ENCODE measurements at regions not wholly inside any gene's neighbourhood (a gene's known extent, or its start where the extent isn't known, plus 50 kb on each side); places are given as distances from the start of the nearest gene placed in this dataset.

GRCh38 chr13:55566334-55566733 lies 1574.4 kb upstream of the PRR20A start:
- no peak overlapping the region for H3K27ac ChIP-seq
- no peak for DNase-seq
- no peak overlapping the region for H3K4me3 ChIP-seq (ENCODE audit: low read depth, low read length)
- no peak for TF ChIP-seq CTCF (IDR thresholded peaks at IDR 0.05; ENCODE audit: low read depth, low read length)
- H3K9me3 ChIP-seq (ENCODE audit: severe bottlenecking) = no peaks in the 10 kb centered on the region
- no peaks in the 10 kb centered on the region for H3K27me3 ChIP-seq (ENCODE audit: insufficient read depth, low read depth, severe bottlenecking)
- H3K36me3 ChIP-seq = no peaks in the 10 kb centered on the region

- no peaks in the 10 kb centered on the region for H3K9me3 ChIP-seq (ENCODE audit: severe bottlenecking)
- no peaks in the 10 kb centered on the region for H3K27me3 ChIP-seq (ENCODE audit: insufficient read depth, low read depth, severe bottlenecking)
- H3K4me3 ChIP-seq (ENCODE audit: low read depth, low read length) = no peak overlapping the region
- DNase-seq = no peak
- no peaks in the 10 kb centered on the region for H3K36me3 ChIP-seq
- TF ChIP-seq CTCF (IDR thresholded peaks at IDR 0.05; ENCODE audit: low read depth, low read length) = no peak
- H3K27ac ChIP-seq = no peak overlapping the region
Measured at GRCh38 chr13:55566779-55567178, 1573.9 kb upstream of the PRR20A start.

- H3K9me3 ChIP-seq (ENCODE audit: severe bottlenecking) = no peaks in the 10 kb centered on the region
- no peak for DNase-seq
- no peak for TF ChIP-seq CTCF (IDR thresholded peaks at IDR 0.05; ENCODE audit: low read depth, low read length)
Measured at GRCh38 chr13:55567721-55568625, 1572.7 kb upstream of the PRR20A start.

GRCh38 chr13:55569082-55569481 lies 1571.6 kb upstream of the PRR20A start:
- Histone ChIP-seq H3K27me3 (ENCODE audit: insufficient read depth, low read depth, severe bottlenecking) (no peaks in the 10 kb centered on the region), H3K27ac (no peak overlapping the region), H3K4me3 (ENCODE audit: low read depth, low read length) (no peak overlapping the region), H3K9me3 (ENCODE audit: severe bottlenecking) (no peaks in the 10 kb centered on the region), H3K36me3 (no peaks in the 10 kb centered on the region)
- TF ChIP-seq CTCF (IDR thresholded peaks at IDR 0.05; ENCODE audit: low read depth, low read length) = no peak
- DNase-seq = no peak

More at GRCh38 chr13:55567721-55568625, 1572.7 kb upstream of the PRR20A start:
- Histone ChIP-seq H3K36me3 (no peaks in the 10 kb centered on the region), H3K27ac (no peak overlapping the region), H3K4me3 (ENCODE audit: low read depth, low read length) (no peak overlapping the region), H3K27me3 (ENCODE audit: insufficient read depth, low read depth, severe bottlenecking) (no peaks in the 10 kb centered on the region)

- no peak overlapping the region for H3K27ac ChIP-seq
- H3K36me3 ChIP-seq = no peaks in the 10 kb centered on the region
- H3K27me3 ChIP-seq (ENCODE audit: insufficient read depth, low read depth, severe bottlenecking) = no peaks in the 10 kb centered on the region
- no peaks in the 10 kb centered on the region for H3K9me3 ChIP-seq (ENCODE audit: severe bottlenecking)
- DNase-seq = no peak
- no peak for TF ChIP-seq CTCF (IDR thresholded peaks at IDR 0.05; ENCODE audit: low read depth, low read length)
- H3K4me3 ChIP-seq (ENCODE audit: low read depth, low read length) = no peak overlapping the region
Measured at GRCh38 chr13:55569514-55569913, 1571.2 kb upstream of the PRR20A start.
